HepG2 (cell line): ENCODE measurements at regions not wholly inside any gene's neighbourhood (a gene's known extent, or its start where the extent isn't known, plus 50 kb on each side); places are given as distances from the start of the nearest gene placed in this dataset.

Source experiments
- CREM ChIP-seq, 2 experiments: sonication (generic) in 1 of 2; formaldehyde crosslinking in 1 of 2; IDR thresholded peaks; 2 replicates each; pipeline versions ENCODE4 v1.4.0 to v1.6.1; 2016 to 2020; ENCODE audit warnings: antibody characterized with exemption in 1 of 2, mild to moderate bottlenecking in 1 of 2, missing genetic modification reagents in 1 of 2
- GABPA ChIP-seq, 2 experiments: IDR thresholded peaks; 2 replicates each; pipeline ENCODE4 v1.6.1; 2011 to 2016; ENCODE audit warnings: low read depth in 2 of 2, low read length in 1 of 2, missing biosample characterization in 1 of 2, missing genetic modification characterization in 1 of 2
- GATAD2A ChIP-seq: IDR thresholded peaks from 2 replicates; pipeline ENCODE4 v1.6.1; 2016
- HCFC1 ChIP-seq: fragments of 150-350 bp; IDR thresholded peaks from 2 replicates; pipeline ENCODE4 v1.6.1; 2014; ENCODE audit warnings: low read depth, low read length
- IRF2 ChIP-seq: IDR thresholded peaks from 2 replicates; pipeline ENCODE4 v1.6.1; 2018; ENCODE audit warnings: missing genetic modification reagents, missing compliant biosample characterization
- SIN3B ChIP-seq: fragments of 150-350 bp; IDR thresholded peaks from 2 replicates; pipeline ENCODE4 v1.6.1; 2014; ENCODE audit warnings: low read length
- SOX5 ChIP-seq: IDR thresholded peaks from 2 replicates; pipeline ENCODE4 v1.6.1; 2016; ENCODE audit warnings: borderline replicate concordance
- SP2 ChIP-seq: sonication (generic); formaldehyde crosslinking; IDR thresholded peaks from 2 replicates; pipeline ENCODE4 v1.5.1; 2020; ENCODE audit warnings: mild to moderate bottlenecking, missing genetic modification reagents
- ZBTB21 ChIP-seq: sonication (generic); formaldehyde crosslinking; IDR thresholded peaks from 2 replicates; pipeline ENCODE4 v1.4.0; 2020; ENCODE audit warnings: missing genetic modification reagents
- ZKSCAN5 ChIP-seq: sonication (generic); formaldehyde crosslinking; IDR thresholded peaks from 2 replicates; pipeline ENCODE4 v1.5.1; 2020; ENCODE audit warnings: mild to moderate bottlenecking, missing genetic modification reagents
- ZNF253 ChIP-seq: sonication (generic); formaldehyde crosslinking; IDR thresholded peaks from 2 replicates; pipeline ENCODE4 v1.8.0; 2022; ENCODE audit warnings: mild to moderate bottlenecking, missing genetic modification reagents, borderline replicate concordance
- ZNF331 ChIP-seq: sonication (generic); formaldehyde crosslinking; IDR thresholded peaks from 2 replicates; pipeline ENCODE4 v1.4.0; 2020; ENCODE audit warnings: missing genetic modification reagents
- ZNF468 ChIP-seq: sonication (generic); formaldehyde crosslinking; IDR thresholded peaks from 2 replicates; pipeline ENCODE4 v1.8.0; 2022; ENCODE audit warnings: mild to moderate bottlenecking, moderate library complexity, missing genetic modification reagents
- ZNF790 ChIP-seq: sonication (generic); formaldehyde crosslinking; IDR thresholded peaks from 2 replicates; pipeline ENCODE4 v1.8.0; 2022; ENCODE audit warnings: missing genetic modification reagents, mild to moderate bottlenecking, borderline replicate concordance
- ZNF883 ChIP-seq: sonication (generic); formaldehyde crosslinking; IDR thresholded peaks from 2 replicates; pipeline ENCODE4 v1.5.1; 2020; ENCODE audit warnings: mild to moderate bottlenecking, missing genetic modification reagents; ENCODE audit errors: not compliant biosample characterization
- TF ChIP-seq, protein P1 (sequence below): sonication (generic); formaldehyde crosslinking; IDR thresholded peaks from 2 replicates; pipeline ENCODE4 v1.4.0; 2020; ENCODE audit warnings: missing genetic modification reagents
- TF ChIP-seq, protein P2 (sequence below): sonication (generic); formaldehyde crosslinking; IDR thresholded peaks from 2 replicates; pipeline ENCODE4 v1.5.0; 2020; ENCODE audit warnings: mild to moderate bottlenecking, missing genetic modification reagents
- TF ChIP-seq, protein P3 (sequence below): sonication (generic); formaldehyde crosslinking; IDR thresholded peaks from 2 replicates; pipeline ENCODE4 v1.4.0; 2020; ENCODE audit warnings: missing genetic modification reagents
- TF ChIP-seq, protein P4 (sequence below): sonication (generic); formaldehyde crosslinking; IDR thresholded peaks from 2 replicates; pipeline ENCODE4 v1.5.1; 2020; ENCODE audit warnings: missing genetic modification reagents, mild to moderate bottlenecking, borderline replicate concordance
- TF ChIP-seq, protein P5 (sequence below): IDR thresholded peaks from 2 replicates; pipeline ENCODE4 v1.6.1; 2016
- TF ChIP-seq, protein P6 (sequence below): IDR thresholded peaks from 2 replicates; pipeline ENCODE4 v1.6.1; 2016

DNA sequence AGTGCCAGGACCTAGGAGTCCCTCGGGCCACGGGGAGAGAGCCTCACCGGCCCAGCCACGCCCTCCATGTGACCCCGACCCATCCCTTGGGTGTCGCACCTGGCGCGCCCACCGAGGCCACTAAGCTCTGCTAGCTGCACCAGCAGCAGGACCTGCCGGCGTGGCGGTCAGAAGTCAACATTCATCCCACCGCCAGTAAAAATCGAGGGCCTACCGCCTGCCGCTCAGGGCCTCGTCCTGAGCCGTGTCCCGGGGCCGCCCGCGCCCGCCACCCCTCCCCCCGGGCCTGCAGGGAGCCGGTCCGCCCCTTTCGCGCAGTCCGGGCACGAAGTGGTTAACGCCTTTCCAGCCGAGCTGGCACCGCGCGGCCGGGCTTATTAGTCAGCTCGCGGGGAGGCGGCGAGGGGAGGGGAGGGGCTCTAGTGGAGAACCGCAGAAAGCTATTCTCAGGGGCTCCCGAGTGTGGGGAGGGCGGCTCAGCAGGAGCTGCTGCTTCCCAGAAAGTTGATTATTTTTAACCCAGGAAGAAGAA, 124.4 kb downstream of the C9orf50 start (continued):
- TF ChIP-seq, protein P1, sequence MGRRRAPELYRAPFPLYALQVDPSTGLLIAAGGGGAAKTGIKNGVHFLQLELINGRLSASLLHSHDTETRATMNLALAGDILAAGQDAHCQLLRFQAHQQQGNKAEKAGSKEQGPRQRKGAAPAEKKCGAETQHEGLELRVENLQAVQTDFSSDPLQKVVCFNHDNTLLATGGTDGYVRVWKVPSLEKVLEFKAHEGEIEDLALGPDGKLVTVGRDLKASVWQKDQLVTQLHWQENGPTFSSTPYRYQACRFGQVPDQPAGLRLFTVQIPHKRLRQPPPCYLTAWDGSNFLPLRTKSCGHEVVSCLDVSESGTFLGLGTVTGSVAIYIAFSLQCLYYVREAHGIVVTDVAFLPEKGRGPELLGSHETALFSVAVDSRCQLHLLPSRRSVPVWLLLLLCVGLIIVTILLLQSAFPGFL (CRISPR knock-in tag): no peak
- TF ChIP-seq ZNF331 (CRISPR knock-in tag) (peak; percentile 74), HCFC1 (no peak), ZNF883 (CRISPR knock-in tag) (peak; percentile 47), ZNF468 (CRISPR knock-in tag) (0 out of 2 replicates have a peak, but pooled peaks have one; percentile 76), ZBTB21 (CRISPR knock-in tag) (no peak), ZKSCAN5 (CRISPR knock-in tag) (no peak), SIN3B (no peak), GABPA (IDR thresholded peaks at IDR 0.05; ENCODE audit: low read depth, low read length) (no peak), GABPA (CRISPR knock-in tag; IDR thresholded peaks at IDR 0.05; ENCODE audit: low read depth) (no peak), IRF2 (CRISPR knock-in tag) (0 out of 2 replicates have a peak, but pooled peaks have one; percentile 49), SOX5 (CRISPR knock-in tag) (no peak; the same call in 1 of the 2 replicates), CREM (IDR thresholded peaks at IDR 0.05) (no peak), CREM (CRISPR knock-in tag; IDR thresholded peaks at IDR 0.05) (no peak), SP2 (CRISPR knock-in tag) (no peak), ZNF253 (CRISPR knock-in tag) (no peak; the same call in 1 of the 2 replicates), GATAD2A (CRISPR knock-in tag) (peak; percentile 69), ZNF790 (no peak)
- TF ChIP-seq, protein P2, sequence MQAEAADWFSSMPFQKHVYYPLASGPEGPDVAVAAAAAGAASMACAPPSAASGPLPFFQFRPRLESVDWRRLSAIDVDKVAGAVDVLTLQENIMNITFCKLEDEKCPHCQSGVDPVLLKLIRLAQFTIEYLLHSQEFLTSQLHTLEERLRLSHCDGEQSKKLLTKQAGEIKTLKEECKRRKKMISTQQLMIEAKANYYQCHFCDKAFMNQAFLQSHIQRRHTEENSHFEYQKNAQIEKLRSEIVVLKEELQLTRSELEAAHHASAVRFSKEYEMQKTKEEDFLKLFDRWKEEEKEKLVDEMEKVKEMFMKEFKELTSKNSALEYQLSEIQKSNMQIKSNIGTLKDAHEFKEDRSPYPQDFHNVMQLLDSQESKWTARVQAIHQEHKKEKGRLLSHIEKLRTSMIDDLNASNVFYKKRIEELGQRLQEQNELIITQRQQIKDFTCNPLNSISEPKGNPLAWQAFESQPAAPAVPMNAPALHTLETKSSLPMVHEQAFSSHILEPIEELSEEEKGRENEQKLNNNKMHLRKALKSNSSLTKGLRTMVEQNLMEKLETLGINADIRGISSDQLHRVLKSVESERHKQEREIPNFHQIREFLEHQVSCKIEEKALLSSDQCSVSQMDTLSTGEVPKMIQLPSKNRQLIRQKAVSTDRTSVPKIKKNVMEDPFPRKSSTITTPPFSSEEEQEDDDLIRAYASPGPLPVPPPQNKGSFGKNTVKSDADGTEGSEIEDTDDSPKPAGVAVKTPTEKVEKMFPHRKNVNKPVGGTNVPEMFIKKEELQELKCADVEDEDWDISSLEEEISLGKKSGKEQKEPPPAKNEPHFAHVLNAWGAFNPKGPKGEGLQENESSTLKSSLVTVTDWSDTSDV: 0 out of 2 replicates have a peak, but pooled peaks have one; percentile 25
- TF ChIP-seq, protein P3, sequence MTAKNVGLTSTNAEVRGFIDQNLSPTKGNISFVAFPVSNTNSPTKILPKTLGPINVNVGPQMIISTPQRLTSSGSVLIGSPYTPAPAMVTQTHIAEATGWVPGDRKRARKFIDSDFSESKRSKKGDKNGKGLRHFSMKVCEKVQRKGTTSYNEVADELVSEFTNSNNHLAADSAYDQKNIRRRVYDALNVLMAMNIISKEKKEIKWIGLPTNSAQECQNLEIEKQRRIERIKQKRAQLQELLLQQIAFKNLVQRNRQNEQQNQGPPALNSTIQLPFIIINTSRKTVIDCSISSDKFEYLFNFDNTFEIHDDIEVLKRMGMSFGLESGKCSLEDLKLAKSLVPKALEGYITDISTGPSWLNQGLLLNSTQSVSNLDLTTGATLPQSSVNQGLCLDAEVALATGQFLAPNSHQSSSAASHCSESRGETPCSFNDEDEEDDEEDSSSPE (CRISPR knock-in tag): peak; percentile 68
- TF ChIP-seq, protein P4, sequence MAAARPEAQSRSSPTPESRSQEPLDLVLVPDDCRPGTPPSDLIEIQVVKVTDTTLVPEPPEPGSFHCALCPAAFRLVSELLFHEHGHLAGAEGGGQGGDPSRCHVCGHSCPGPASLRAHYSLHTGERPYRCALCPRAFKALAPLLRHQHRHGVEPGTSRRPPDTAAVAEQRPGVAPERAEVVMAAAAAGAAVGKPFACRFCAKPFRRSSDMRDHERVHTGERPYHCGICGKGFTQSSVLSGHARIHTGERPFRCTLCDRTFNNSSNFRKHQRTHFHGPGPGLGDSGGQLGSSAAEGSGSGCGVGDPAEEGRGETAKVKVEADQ: no peak
- TF ChIP-seq, protein P5, sequence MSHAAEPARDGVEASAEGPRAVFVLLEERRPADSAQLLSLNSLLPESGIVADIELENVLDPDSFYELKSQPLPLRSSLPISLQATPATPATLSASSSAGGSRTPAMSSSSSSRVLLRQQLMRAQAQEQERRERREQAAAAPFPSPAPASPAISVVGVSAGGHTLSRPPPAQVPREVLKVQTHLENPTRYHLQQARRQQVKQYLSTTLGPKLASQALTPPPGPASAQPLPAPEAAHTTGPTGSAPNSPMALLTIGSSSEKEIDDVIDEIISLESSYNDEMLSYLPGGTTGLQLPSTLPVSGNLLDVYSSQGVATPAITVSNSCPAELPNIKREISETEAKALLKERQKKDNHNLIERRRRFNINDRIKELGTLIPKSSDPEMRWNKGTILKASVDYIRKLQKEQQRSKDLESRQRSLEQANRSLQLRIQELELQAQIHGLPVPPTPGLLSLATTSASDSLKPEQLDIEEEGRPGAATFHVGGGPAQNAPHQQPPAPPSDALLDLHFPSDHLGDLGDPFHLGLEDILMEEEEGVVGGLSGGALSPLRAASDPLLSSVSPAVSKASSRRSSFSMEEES (CRISPR knock-in tag): 0 out of 2 replicates have a peak, but pooled peaks have one; percentile 33
- TF ChIP-seq, protein P6, sequence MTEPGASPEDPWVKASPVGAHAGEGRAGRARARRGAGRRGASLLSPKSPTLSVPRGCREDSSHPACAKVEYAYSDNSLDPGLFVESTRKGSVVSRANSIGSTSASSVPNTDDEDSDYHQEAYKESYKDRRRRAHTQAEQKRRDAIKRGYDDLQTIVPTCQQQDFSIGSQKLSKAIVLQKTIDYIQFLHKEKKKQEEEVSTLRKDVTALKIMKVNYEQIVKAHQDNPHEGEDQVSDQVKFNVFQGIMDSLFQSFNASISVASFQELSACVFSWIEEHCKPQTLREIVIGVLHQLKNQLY (CRISPR knock-in tag): no peak
